ENCODE measurements at regions not wholly inside any gene's neighbourhood (a gene's known extent, or its start where the extent isn't known, plus 50 kb on each side); places are given as distances from the start of the nearest gene placed in this dataset.

GRCh38 chr14:81955123-81955522 lies 421.5 kb upstream of the SEL1L start:
- Histone ChIP-seq H3K27me3 (ENCODE audit: control insufficient read depth, insufficient read depth, low read length) (no peaks in the 10 kb centered on the region), H3K4me3 (ENCODE audit: low read depth, low read length) (no peak overlapping the region), H3K36me3 (ENCODE audit: control insufficient read depth, insufficient read depth, low read length) (no peaks in the 10 kb centered on the region)
- no peak for TF ChIP-seq CTCF (IDR thresholded peaks at IDR 0.05; ENCODE audit: insufficient read depth, low read length, poor library complexity, severe bottlenecking)
- DNase-seq (ENCODE audit: low read depth) = no peak

- no peaks in the 10 kb centered on the region for H3K36me3 ChIP-seq (ENCODE audit: control insufficient read depth, insufficient read depth, low read length)
- no peaks in the 10 kb centered on the region for H3K27me3 ChIP-seq (ENCODE audit: control insufficient read depth, insufficient read depth, low read length)
- no peak for TF ChIP-seq CTCF (IDR thresholded peaks at IDR 0.05; ENCODE audit: insufficient read depth, low read length, poor library complexity, severe bottlenecking)
- no peak for DNase-seq (ENCODE audit: low read depth)
- no peak overlapping the region for H3K4me3 ChIP-seq (ENCODE audit: low read depth, low read length)
Measured at GRCh38 chr14:81960781-81961180, 427.1 kb upstream of the SEL1L start.

- no peak overlapping the region for H3K4me3 ChIP-seq (ENCODE audit: low read depth, low read length)
- no peak for DNase-seq (ENCODE audit: low read depth)
- no peaks in the 10 kb centered on the region for H3K27me3 ChIP-seq (ENCODE audit: control insufficient read depth, insufficient read depth, low read length)
- no peak for TF ChIP-seq CTCF (IDR thresholded peaks at IDR 0.05; ENCODE audit: insufficient read depth, low read length, poor library complexity, severe bottlenecking)
- no peaks in the 10 kb centered on the region for H3K36me3 ChIP-seq (ENCODE audit: control insufficient read depth, insufficient read depth, low read length)
Measured at GRCh38 chr14:81963846-81964245, 430.2 kb upstream of the SEL1L start.

GRCh38 chr14:81970307-81970706 lies 436.7 kb upstream of the SEL1L start:
- no peak for DNase-seq (ENCODE audit: low read depth)
- H3K27me3 ChIP-seq (ENCODE audit: control insufficient read depth, insufficient read depth, low read length) = no peaks in the 10 kb centered on the region
- H3K4me3 ChIP-seq (ENCODE audit: low read depth, low read length) = no peak overlapping the region
- H3K36me3 ChIP-seq (ENCODE audit: control insufficient read depth, insufficient read depth, low read length) = no peaks in the 10 kb centered on the region
- TF ChIP-seq CTCF (IDR thresholded peaks at IDR 0.05; ENCODE audit: insufficient read depth, low read length, poor library complexity, severe bottlenecking) = no peak

GRCh38 chr14:81971911-81972310 lies 438.3 kb upstream of the SEL1L start:
- Histone ChIP-seq H3K4me3 (ENCODE audit: low read depth, low read length) (no peak overlapping the region), H3K27me3 (ENCODE audit: control insufficient read depth, insufficient read depth, low read length) (no peaks in the 10 kb centered on the region), H3K36me3 (ENCODE audit: control insufficient read depth, insufficient read depth, low read length) (no peaks in the 10 kb centered on the region)
- no peak for DNase-seq (ENCODE audit: low read depth)
- TF ChIP-seq CTCF (IDR thresholded peaks at IDR 0.05; ENCODE audit: insufficient read depth, low read length, poor library complexity, severe bottlenecking) = no peak

GRCh38 chr14:81972601-81973000 lies 438.9 kb upstream of the SEL1L start:
- H3K27me3 ChIP-seq (ENCODE audit: control insufficient read depth, insufficient read depth, low read length) = no peaks in the 10 kb centered on the region
- DNase-seq (ENCODE audit: low read depth) = no peak
- H3K4me3 ChIP-seq (ENCODE audit: low read depth, low read length) = no peak overlapping the region
- no peak for TF ChIP-seq CTCF (IDR thresholded peaks at IDR 0.05; ENCODE audit: insufficient read depth, low read length, poor library complexity, severe bottlenecking)
- H3K36me3 ChIP-seq (ENCODE audit: control insufficient read depth, insufficient read depth, low read length) = no peaks in the 10 kb centered on the region

Measured in kidney epithelial cell (primary cell).